HepG2 (cell line): ENCODE measurements at regions not wholly inside any gene's neighbourhood (a gene's known extent, or its start where the extent isn't known, plus 50 kb on each side); places are given as distances from the start of the nearest gene placed in this dataset.

ENCODE experiments used
- ATAC-seq: fragments of 200-7000 bp; cut with Tn5 transposase; 3 replicates; pipeline ENCODE4 v1.9.1; 2020; ENCODE audit warnings: mild to moderate bottlenecking, moderate library complexity
- BruUV-seq: library from RNA; stranded (reverse); fragments of 400-500 nt; replicated peaks from 2 replicates; lab custom pipeline; 2021; lab: Mats Ljungman, UMichigan
- CTCF ChIA-PET: fragments of 300-600 bp; formaldehyde crosslinking; extraction: SDS; loops from one replicate; lab custom pipeline; 2021; ENCODE audit warnings: low total read pairs, inconsistent platforms, low intra/inter-chr PET ratio; lab: Yijun Ruan, JAX
- POLR2A ChIA-PET: fragments of 350-600 bp; sonication (Branson Sonifier 250); formaldehyde crosslinking; loops from one replicate; lab custom pipeline; 2020; ENCODE audit warnings: antibody characterized with exemption, inconsistent platforms; lab: Yijun Ruan, JAX
- DNase-seq: peaks from one replicate; pipeline ENCODE4 v3.0.0-alpha.2; 2015; ENCODE audit warnings: low spot score
- FAIRE-seq: peaks from 3 replicates; lab custom pipeline; 2011; peaks lifted over from hg19 to GRCh38; lab: Jason Lieb, UNC
- H2AFZ ChIP-seq: one replicate; pipeline ENCODE4 v1.6.1; 2011; ENCODE audit warnings: low read length, inconsistent platforms
- H3K27ac ChIP-seq: fragments of 300-600 bp; 3 replicates; pipeline ENCODE4 v1.8.0; 2011; ENCODE audit warnings: mixed run types, mild to moderate bottlenecking, mixed read lengths, low read length, inconsistent platforms; ENCODE audit not compliant: insufficient read depth; ENCODE audit errors: extremely low read length
- H3K27me3 ChIP-seq, 2 experiments: fragments of 200-600 bp in 1 of 2; 2 replicates in 1 of 2; 3 replicates in 1 of 2; pipeline versions ENCODE4 v1.6.0 to v1.8.0; 2011; ENCODE audit warnings: low read length in 2 of 2, mild to moderate bottlenecking in 2 of 2, moderate library complexity in 2 of 2, inconsistent platforms in 1 of 2; ENCODE audit not compliant: insufficient read depth in 2 of 2, control insufficient read depth in 1 of 2
- H3K36me3 ChIP-seq, 2 experiments: fragments of 200-600 bp in 1 of 2; replicated peaks in 1 of 2; 2 replicates in 1 of 2; 3 replicates in 1 of 2; pipeline versions ENCODE4 v1.5.1 to v1.8.0; 2011; ENCODE audit warnings: low read length in 2 of 2, inconsistent platforms in 1 of 2; ENCODE audit not compliant: insufficient read depth in 2 of 2, control insufficient read depth in 1 of 2
- H3K4me1 ChIP-seq: 2 replicates; pipeline ENCODE4 v1.5.1; 2012; ENCODE audit warnings: low read length, inconsistent platforms; ENCODE audit not compliant: insufficient read depth
- H3K4me2 ChIP-seq: 2 replicates; pipeline ENCODE4 v1.6.0; 2011; ENCODE audit warnings: low read depth, low read length, inconsistent platforms
- H3K4me3 ChIP-seq, 3 experiments: fragments of 200-600 bp in 1 of 3; sonication (generic), shearing (Covaris generic) in 1 of 3; replicated peaks in 1 of 3; 2 replicates each; pipeline ENCODE4 v1.5.1; 2011 to 2016; ENCODE audit warnings: low read length in 3 of 3, inconsistent platforms in 2 of 3, low read depth in 2 of 3, mild to moderate bottlenecking in 2 of 3, control low read depth in 1 of 3, mixed read lengths in 1 of 3; ENCODE audit not compliant: insufficient read depth in 1 of 3
- H3K79me2 ChIP-seq: one replicate; pipeline ENCODE4 v1.6.1; 2011; ENCODE audit warnings: low read length, inconsistent platforms; ENCODE audit not compliant: insufficient read depth
- H3K9ac ChIP-seq: 2 replicates; pipeline ENCODE4 v1.6.0; 2011; ENCODE audit warnings: mild to moderate bottlenecking, low read depth, low read length, inconsistent platforms; ENCODE audit not compliant: insufficient read depth
- H3K9me3 ChIP-seq: 2 replicates; pipeline ENCODE4 v1.5.1; 2012; ENCODE audit warnings: mild to moderate bottlenecking, low read length
- H4K20me1 ChIP-seq: 2 replicates; pipeline ENCODE4 v1.6.0; 2011; ENCODE audit warnings: inconsistent platforms, mild to moderate bottlenecking, low read length, moderate library complexity; ENCODE audit not compliant: insufficient read depth
- HDAC2 ChIP-seq: sonication (generic); formaldehyde crosslinking; IDR thresholded peaks from 2 replicates; pipeline ENCODE4 v1.4.0; 2020; ENCODE audit warnings: missing genetic modification reagents
- PHF20 ChIP-seq: sonication (generic); formaldehyde crosslinking; IDR thresholded peaks from 2 replicates; pipeline ENCODE4 v1.5.0; 2020; ENCODE audit warnings: mild to moderate bottlenecking, missing genetic modification reagents
- WIZ ChIP-seq: sonication (generic); formaldehyde crosslinking; IDR thresholded peaks from 2 replicates; pipeline ENCODE4 v1.5.1; 2020; ENCODE audit warnings: mild to moderate bottlenecking, missing genetic modification reagents
- ZFX ChIP-seq: sonication (generic); formaldehyde crosslinking; IDR thresholded peaks from 2 replicates; pipeline ENCODE4 v1.4.0; 2020; ENCODE audit warnings: mild to moderate bottlenecking, low read depth, missing genetic modification reagents, moderate library complexity
- ZNF432 ChIP-seq: sonication (generic); formaldehyde crosslinking; IDR thresholded peaks from 2 replicates; pipeline ENCODE4 v1.5.0; 2020; ENCODE audit warnings: missing genetic modification reagents, mild to moderate bottlenecking, borderline replicate concordance
- ZNF775 ChIP-seq: sonication (generic); formaldehyde crosslinking; IDR thresholded peaks from 2 replicates; pipeline ENCODE4 v1.4.0; 2020; ENCODE audit warnings: missing genetic modification reagents, mild to moderate bottlenecking, moderate library complexity, borderline replicate concordance
- ZNF782 ChIP-seq: sonication (generic); formaldehyde crosslinking; IDR thresholded peaks from 2 replicates; pipeline ENCODE4 v1.4.0; 2020; ENCODE audit warnings: missing genetic modification reagents, mild to moderate bottlenecking, borderline replicate concordance
- WGBS: methylation state at CpG from one replicate; pipeline ENCODE4 v1.1.6; 2017; ENCODE audit warnings: low lambda C conversion rate; 5-methylcytosine and 5-hydroxymethylcytosine counted together
- in situ Hi-C: cut with HindIII; loops from 2 replicates; pipeline ENCODE4 v1.10.0; 2017; ENCODE audit warnings: low pct_unique_long_range_greater_than_20kb; ENCODE audit not compliant: extremely low pct_ligation_motif_present
- intact Hi-C: fragments of 100-400 bp; cut with micrococcal nuclease; formaldehyde crosslinking; loops from one replicate; pipeline ENCODE4 v1.10.0; 2022; ENCODE audit not compliant: unreplicated experiment
- TF ChIP-seq, protein P1 (sequence below): IDR thresholded peaks from 2 replicates; pipeline ENCODE4 v1.6.1; 2016; ENCODE audit warnings: low read depth, missing genetic modification reagents, missing compliant biosample characterization
- TF ChIP-seq, protein P2 (sequence below): sonication (generic); formaldehyde crosslinking; conservative IDR thresholded peaks from 2 replicates; pipeline ENCODE4 v1.4.0; 2020; ENCODE audit warnings: missing genetic modification reagents
- TF ChIP-seq, protein P3 (sequence below): sonication (generic); formaldehyde crosslinking; IDR thresholded peaks from 2 replicates; pipeline ENCODE4 v1.4.0; 2020; ENCODE audit warnings: missing genetic modification reagents
- TF ChIP-seq, protein P4 (sequence below): sonication (generic); formaldehyde crosslinking; IDR thresholded peaks from 2 replicates; pipeline ENCODE4 v1.8.0; 2022; ENCODE audit warnings: missing genetic modification reagents, mild to moderate bottlenecking, borderline replicate concordance

DNA sequence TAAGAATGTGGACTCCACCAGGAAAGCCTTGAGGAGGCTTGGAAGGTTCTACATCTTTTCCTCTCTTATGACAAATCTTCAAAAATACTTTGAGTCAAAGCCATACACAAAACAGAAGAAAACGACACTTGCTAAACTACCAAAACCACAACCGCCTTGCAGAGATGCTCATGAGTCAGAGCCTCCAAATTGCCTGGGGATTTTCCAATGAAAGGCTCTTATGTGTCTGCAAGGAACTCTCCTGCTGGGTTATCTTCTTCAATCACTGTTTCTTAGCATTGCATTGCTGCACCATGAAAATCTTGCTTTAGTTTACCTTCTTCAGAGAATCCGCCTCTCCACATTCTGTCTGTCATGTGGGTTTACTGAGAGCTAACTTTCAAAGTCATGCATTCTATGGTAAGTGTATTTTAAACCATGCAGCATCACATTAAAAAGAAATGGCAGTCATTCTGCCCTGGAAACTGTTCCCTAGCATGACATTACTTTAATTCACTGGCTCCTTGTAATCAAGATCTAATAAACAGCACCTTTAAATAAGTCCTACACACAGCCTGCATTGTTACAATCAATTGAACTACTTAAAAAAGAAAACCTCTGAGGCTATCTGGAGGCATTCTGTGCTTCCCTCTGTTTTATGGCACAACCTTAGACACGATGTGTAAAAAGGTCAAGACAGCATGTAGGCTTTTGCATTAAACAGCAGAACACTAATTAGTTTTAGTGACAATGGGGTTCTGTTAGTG, 210.0 kb upstream of the FOXD3 start (continued):
- TF ChIP-seq, protein P1, sequence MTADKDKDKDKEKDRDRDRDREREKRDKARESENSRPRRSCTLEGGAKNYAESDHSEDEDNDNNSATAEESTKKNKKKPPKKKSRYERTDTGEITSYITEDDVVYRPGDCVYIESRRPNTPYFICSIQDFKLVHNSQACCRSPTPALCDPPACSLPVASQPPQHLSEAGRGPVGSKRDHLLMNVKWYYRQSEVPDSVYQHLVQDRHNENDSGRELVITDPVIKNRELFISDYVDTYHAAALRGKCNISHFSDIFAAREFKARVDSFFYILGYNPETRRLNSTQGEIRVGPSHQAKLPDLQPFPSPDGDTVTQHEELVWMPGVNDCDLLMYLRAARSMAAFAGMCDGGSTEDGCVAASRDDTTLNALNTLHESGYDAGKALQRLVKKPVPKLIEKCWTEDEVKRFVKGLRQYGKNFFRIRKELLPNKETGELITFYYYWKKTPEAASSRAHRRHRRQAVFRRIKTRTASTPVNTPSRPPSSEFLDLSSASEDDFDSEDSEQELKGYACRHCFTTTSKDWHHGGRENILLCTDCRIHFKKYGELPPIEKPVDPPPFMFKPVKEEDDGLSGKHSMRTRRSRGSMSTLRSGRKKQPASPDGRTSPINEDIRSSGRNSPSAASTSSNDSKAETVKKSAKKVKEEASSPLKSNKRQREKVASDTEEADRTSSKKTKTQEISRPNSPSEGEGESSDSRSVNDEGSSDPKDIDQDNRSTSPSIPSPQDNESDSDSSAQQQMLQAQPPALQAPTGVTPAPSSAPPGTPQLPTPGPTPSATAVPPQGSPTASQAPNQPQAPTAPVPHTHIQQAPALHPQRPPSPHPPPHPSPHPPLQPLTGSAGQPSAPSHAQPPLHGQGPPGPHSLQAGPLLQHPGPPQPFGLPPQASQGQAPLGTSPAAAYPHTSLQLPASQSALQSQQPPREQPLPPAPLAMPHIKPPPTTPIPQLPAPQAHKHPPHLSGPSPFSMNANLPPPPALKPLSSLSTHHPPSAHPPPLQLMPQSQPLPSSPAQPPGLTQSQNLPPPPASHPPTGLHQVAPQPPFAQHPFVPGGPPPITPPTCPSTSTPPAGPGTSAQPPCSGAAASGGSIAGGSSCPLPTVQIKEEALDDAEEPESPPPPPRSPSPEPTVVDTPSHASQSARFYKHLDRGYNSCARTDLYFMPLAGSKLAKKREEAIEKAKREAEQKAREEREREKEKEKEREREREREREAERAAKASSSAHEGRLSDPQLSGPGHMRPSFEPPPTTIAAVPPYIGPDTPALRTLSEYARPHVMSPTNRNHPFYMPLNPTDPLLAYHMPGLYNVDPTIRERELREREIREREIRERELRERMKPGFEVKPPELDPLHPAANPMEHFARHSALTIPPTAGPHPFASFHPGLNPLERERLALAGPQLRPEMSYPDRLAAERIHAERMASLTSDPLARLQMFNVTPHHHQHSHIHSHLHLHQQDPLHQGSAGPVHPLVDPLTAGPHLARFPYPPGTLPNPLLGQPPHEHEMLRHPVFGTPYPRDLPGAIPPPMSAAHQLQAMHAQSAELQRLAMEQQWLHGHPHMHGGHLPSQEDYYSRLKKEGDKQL (CRISPR knock-in tag) = no peak
- TF ChIP-seq HDAC2 (CRISPR knock-in tag) = no peak
- TF ChIP-seq, protein P2, sequence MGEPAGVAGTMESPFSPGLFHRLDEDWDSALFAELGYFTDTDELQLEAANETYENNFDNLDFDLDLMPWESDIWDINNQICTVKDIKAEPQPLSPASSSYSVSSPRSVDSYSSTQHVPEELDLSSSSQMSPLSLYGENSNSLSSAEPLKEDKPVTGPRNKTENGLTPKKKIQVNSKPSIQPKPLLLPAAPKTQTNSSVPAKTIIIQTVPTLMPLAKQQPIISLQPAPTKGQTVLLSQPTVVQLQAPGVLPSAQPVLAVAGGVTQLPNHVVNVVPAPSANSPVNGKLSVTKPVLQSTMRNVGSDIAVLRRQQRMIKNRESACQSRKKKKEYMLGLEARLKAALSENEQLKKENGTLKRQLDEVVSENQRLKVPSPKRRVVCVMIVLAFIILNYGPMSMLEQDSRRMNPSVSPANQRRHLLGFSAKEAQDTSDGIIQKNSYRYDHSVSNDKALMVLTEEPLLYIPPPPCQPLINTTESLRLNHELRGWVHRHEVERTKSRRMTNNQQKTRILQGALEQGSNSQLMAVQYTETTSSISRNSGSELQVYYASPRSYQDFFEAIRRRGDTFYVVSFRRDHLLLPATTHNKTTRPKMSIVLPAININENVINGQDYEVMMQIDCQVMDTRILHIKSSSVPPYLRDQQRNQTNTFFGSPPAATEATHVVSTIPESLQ = no peak
- TF ChIP-seq, all 625 proteins: peak for 0

DNA sequence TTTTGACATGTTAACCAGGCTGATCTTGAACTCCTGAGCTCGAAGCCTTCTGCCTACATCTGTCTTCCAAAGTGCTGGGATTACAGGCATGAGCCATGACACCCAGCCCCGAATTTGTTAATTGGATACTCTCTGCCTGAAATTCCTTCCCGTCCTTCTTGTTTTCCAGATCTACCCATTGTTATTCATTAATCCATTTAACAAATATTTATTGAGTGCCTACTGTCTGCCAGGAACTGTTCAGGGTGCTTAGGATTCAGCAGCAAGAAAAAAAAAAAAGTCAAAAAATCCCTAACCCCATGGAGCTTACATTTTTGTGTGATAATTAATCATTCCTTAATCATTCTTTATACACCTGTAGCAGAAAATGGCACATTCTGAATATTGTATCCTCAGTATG, 206.8 kb upstream of the FOXD3 start:
- Histone ChIP-seq H3K4me3 (no peak overlapping the region), H3K9me3 (no peaks in the 10 kb centered on the region), H4K20me1 (no peaks in the 10 kb centered on the region), H3K4me2 (no peak overlapping the region), H3K27ac (no peak overlapping the region), H3K9ac (no peak overlapping the region), H3K79me2 (no peaks in the 10 kb centered on the region), H3K4me1 (peaks cover 11% of the 10 kb centered on the region), H3K27me3 (no peaks in the 10 kb centered on the region), H2AFZ (no peak overlapping the region), H3K36me3 (no peaks in the 10 kb centered on the region)
- ChIA-PET POLR2A (no interaction called here), CTCF (no interaction called here)
- no peak for FAIRE-seq
- DNase-seq = no peak
- no TSS peak for BruUV-seq
- intact Hi-C loops (no loop called here), in situ Hi-C loops (no loop called here)
- WGBS = 0% methylated on average over 3 of the region's 3 CpGs
- ATAC-seq = no peak
- TF ChIP-seq ZNF782 (no peak), ZNF775 (no peak), PHF20 (CRISPR knock-in tag) (no peak), WIZ (CRISPR knock-in tag) (no peak), ZFX (CRISPR knock-in tag) (no peak), ZNF432 (CRISPR knock-in tag) (no peak)
- TF ChIP-seq, protein P3, sequence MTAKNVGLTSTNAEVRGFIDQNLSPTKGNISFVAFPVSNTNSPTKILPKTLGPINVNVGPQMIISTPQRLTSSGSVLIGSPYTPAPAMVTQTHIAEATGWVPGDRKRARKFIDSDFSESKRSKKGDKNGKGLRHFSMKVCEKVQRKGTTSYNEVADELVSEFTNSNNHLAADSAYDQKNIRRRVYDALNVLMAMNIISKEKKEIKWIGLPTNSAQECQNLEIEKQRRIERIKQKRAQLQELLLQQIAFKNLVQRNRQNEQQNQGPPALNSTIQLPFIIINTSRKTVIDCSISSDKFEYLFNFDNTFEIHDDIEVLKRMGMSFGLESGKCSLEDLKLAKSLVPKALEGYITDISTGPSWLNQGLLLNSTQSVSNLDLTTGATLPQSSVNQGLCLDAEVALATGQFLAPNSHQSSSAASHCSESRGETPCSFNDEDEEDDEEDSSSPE (CRISPR knock-in tag) = no peak
- TF ChIP-seq, protein P4, sequence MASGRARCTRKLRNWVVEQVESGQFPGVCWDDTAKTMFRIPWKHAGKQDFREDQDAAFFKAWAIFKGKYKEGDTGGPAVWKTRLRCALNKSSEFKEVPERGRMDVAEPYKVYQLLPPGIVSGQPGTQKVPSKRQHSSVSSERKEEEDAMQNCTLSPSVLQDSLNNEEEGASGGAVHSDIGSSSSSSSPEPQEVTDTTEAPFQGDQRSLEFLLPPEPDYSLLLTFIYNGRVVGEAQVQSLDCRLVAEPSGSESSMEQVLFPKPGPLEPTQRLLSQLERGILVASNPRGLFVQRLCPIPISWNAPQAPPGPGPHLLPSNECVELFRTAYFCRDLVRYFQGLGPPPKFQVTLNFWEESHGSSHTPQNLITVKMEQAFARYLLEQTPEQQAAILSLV (CRISPR knock-in tag) = no peak
